Esophagus muscularis mucosa (tissue), 3 donors: ENCODE measurements at regions not wholly inside any gene's neighbourhood (a gene's known extent, or its start where the extent isn't known, plus 50 kb on each side); places are given as distances from the start of the nearest gene placed in this dataset.

Source experiments
- CTCF ChIP-seq, 3 experiments: fragments of 200-600 bp in 2 of 3; fragments of 450-650 bp in 1 of 3; sonication (generic) in 2 of 3; IDR thresholded peaks; one replicate each; pipeline ENCODE4 v1.5.1; 2017 to 2019; ENCODE audit warnings: antibody characterized with exemption in 3 of 3, mild to moderate bottlenecking in 2 of 3, moderate library complexity in 1 of 3
- POLR2AphosphoS5 ChIP-seq, 2 donors: sonication (generic); formaldehyde crosslinking; IDR thresholded peaks; one replicate each; pipeline ENCODE4 v1.6.1; 2017; ENCODE audit warnings: antibody characterized with exemption in 2 of 2

DNA sequence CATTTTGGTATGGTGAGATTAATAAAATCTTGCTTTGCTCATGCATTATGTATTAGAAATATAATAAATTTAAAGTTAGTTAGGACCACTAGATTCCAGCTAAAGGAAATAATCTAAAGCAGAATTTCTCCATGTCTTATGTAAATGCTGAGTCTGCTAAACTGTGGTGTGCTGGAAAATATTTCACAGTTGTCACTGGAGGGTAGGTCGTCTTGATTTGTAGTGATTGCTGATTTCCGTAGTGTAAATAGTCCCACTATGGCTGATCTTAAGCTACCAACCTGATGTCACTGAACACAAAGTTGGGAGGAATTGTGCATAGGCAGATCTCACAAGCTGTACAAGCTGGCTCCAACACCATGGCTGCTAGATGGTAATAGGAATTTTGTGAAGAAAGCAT lies 133.4 kb upstream of the NR3C2 start:
- TF ChIP-seq CTCF (IDR thresholded peaks at IDR 0.05) = no peak
- no peak for TF ChIP-seq POLR2AphosphoS5 (IDR thresholded peaks at IDR 0.05)
